ENCODE measurements at regions not wholly inside any gene's neighbourhood (a gene's known extent, or its start where the extent isn't known, plus 50 kb on each side); places are given as distances from the start of the nearest gene placed in this dataset.

DNA sequence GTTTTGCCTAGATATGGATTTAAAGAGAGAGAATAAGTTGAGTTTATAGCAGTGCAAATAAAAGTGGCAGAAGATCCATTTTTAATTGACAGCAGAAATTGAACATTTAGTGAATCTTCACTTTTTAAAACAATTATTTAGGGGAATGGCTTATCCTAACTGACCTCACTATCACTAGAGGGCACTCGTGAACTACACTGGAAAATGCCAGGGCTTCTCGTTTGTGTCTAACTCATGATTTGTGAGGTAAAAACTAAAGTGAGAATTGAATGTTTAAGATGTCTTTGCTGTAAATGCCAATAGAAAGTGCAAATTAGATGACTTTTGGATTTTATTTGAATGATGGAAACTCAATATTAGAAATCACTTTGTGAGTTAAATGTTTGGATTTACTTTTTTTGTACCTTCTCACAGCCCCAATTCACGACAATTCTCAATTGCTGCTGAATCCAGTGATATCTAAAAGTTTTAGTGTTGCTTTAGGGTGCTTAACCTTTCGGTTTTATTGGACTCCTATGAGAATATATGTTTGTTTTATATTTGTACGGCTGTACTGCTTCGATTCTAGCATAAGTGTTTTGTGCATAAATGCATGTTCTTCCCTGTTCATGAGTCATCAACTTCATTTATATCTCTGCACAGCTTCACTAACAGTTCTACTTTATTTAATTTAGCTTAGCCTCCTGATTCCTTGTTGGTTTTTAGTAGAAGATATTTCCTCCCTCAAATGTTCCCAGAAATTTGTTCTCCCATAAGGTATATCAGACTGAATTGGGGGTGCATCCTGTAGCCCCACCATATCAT, 462.1 kb downstream of the MFSD1 start (continued):
- TF ChIP-seq, protein P1, sequence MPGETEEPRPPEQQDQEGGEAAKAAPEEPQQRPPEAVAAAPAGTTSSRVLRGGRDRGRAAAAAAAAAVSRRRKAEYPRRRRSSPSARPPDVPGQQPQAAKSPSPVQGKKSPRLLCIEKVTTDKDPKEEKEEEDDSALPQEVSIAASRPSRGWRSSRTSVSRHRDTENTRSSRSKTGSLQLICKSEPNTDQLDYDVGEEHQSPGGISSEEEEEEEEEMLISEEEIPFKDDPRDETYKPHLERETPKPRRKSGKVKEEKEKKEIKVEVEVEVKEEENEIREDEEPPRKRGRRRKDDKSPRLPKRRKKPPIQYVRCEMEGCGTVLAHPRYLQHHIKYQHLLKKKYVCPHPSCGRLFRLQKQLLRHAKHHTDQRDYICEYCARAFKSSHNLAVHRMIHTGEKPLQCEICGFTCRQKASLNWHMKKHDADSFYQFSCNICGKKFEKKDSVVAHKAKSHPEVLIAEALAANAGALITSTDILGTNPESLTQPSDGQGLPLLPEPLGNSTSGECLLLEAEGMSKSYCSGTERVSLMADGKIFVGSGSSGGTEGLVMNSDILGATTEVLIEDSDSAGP (CRISPR knock-in tag; IDR thresholded peaks at IDR 0.05), result no peak
- TF ChIP-seq ZNF175 (CRISPR knock-in tag; IDR thresholded peaks at IDR 0.05; ENCODE audit: low read depth) (no peak), NR2C2 (CRISPR knock-in tag; IDR thresholded peaks at IDR 0.05) (no peak), NR2C2 (tag; IDR thresholded peaks at IDR 0.05) (no peak), CBFA2T3 (IDR thresholded peaks at IDR 0.05) (no peak), ZNF232 (CRISPR knock-in tag; IDR thresholded peaks at IDR 0.05) (no peak), RAD21 (CRISPR knock-in tag; conservative IDR thresholded peaks at IDR 0.05 in 1 of 2, IDR thresholded peaks at IDR 0.05 in 1 of 2) (peak; percentile 74 to 81), C11orf30 (IDR thresholded peaks at IDR 0.05; ENCODE audit: low read depth) (no peak), POLR2A (conservative IDR thresholded peaks at IDR 0.05) (no peak)
- TF ChIP-seq, protein P2, sequence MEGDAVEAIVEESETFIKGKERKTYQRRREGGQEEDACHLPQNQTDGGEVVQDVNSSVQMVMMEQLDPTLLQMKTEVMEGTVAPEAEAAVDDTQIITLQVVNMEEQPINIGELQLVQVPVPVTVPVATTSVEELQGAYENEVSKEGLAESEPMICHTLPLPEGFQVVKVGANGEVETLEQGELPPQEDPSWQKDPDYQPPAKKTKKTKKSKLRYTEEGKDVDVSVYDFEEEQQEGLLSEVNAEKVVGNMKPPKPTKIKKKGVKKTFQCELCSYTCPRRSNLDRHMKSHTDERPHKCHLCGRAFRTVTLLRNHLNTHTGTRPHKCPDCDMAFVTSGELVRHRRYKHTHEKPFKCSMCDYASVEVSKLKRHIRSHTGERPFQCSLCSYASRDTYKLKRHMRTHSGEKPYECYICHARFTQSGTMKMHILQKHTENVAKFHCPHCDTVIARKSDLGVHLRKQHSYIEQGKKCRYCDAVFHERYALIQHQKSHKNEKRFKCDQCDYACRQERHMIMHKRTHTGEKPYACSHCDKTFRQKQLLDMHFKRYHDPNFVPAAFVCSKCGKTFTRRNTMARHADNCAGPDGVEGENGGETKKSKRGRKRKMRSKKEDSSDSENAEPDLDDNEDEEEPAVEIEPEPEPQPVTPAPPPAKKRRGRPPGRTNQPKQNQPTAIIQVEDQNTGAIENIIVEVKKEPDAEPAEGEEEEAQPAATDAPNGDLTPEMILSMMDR (IDR thresholded peaks at IDR 0.05 in 2 of 3, conservative IDR thresholded peaks at IDR 0.05 in 1 of 3; ENCODE audit: insufficient read depth in 2 of 3, low read depth in 1 of 3, low read length in 3 of 3), result peak; percentile 35 to 73 (median 54); a peak in 5 of 6 replicates
- TF ChIP-seq, protein P3, sequence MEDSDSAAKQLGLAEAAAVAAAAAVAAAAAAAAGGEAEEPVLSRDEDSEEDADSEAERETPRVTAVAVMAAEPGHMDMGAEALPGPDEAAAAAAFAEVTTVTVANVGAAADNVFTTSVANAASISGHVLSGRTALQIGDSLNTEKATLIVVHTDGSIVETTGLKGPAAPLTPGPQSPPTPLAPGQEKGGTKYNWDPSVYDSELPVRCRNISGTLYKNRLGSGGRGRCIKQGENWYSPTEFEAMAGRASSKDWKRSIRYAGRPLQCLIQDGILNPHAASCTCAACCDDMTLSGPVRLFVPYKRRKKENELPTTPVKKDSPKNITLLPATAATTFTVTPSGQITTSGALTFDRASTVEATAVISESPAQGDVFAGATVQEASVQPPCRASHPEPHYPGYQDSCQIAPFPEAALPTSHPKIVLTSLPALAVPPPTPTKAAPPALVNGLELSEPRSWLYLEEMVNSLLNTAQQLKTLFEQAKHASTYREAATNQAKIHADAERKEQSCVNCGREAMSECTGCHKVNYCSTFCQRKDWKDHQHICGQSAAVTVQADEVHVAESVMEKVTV (CRISPR knock-in tag; IDR thresholded peaks at IDR 0.05), result peak; percentile 61
- TF ChIP-seq, protein P4, sequence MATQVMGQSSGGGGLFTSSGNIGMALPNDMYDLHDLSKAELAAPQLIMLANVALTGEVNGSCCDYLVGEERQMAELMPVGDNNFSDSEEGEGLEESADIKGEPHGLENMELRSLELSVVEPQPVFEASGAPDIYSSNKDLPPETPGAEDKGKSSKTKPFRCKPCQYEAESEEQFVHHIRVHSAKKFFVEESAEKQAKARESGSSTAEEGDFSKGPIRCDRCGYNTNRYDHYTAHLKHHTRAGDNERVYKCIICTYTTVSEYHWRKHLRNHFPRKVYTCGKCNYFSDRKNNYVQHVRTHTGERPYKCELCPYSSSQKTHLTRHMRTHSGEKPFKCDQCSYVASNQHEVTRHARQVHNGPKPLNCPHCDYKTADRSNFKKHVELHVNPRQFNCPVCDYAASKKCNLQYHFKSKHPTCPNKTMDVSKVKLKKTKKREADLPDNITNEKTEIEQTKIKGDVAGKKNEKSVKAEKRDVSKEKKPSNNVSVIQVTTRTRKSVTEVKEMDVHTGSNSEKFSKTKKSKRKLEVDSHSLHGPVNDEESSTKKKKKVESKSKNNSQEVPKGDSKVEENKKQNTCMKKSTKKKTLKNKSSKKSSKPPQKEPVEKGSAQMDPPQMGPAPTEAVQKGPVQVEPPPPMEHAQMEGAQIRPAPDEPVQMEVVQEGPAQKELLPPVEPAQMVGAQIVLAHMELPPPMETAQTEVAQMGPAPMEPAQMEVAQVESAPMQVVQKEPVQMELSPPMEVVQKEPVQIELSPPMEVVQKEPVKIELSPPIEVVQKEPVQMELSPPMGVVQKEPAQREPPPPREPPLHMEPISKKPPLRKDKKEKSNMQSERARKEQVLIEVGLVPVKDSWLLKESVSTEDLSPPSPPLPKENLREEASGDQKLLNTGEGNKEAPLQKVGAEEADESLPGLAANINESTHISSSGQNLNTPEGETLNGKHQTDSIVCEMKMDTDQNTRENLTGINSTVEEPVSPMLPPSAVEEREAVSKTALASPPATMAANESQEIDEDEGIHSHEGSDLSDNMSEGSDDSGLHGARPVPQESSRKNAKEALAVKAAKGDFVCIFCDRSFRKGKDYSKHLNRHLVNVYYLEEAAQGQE (IDR thresholded peaks at IDR 0.05; ENCODE audit: borderline replicate concordance), result peak; percentile 57
- TF ChIP-seq, protein P4 (CRISPR knock-in tag; IDR thresholded peaks at IDR 0.05; ENCODE audit: low read depth), result no peak
